ENCODE measurements at regions not wholly inside any gene's neighbourhood (a gene's known extent, or its start where the extent isn't known, plus 50 kb on each side); places are given as distances from the start of the nearest gene placed in this dataset.

DNA sequence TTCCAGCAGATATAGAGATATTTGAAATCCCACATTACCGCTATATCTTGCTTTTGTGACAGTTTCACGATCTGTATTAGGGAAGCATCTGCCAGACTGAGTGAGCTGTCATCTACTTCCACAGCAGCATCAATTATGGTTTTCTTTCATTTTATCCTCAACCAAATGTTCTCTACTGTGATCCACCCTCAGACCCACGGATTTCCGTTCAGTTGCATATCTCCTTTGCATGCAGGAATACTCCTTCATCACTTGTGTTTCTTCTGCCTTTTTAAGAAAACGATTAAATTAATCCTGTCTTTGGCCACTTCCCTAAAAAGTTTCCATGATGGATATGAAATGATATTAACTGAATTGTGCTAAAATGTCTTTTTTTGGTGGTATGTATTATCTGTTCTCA, 262.1 kb upstream of the ADGRB3 start:
- DNase-seq, result no peak

DNA sequence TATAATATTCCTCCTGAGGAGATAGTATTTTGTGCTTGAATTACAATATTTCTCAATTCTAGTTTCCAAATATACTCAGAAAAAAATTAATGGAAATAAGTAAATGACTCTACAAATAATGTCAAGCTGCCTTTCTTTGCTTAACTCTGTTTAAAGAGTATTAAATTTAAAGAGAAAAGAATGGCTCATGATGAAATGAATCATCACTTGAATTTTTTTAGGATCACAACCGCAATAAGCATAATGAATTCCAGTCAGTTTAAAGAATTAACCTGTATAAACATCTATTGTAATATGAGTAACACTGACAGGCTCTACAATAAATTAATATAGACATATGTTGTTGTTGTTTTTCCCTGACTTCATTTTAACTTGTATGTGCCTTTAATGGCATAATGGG, 266.2 kb upstream of the ADGRB3 start:
- DNase-seq, result no peak

- no peak for DNase-seq
Observed at GRCh38 chr6:68364271-68364805, 270.7 kb upstream of the ADGRB3 start.

- DNase-seq, result no peak
Observed at GRCh38 chr6:68343901-68344300, 291.2 kb upstream of the ADGRB3 start.

GRCh38 chr6:68342286-68342685, 292.8 kb upstream of the ADGRB3 start:
- DNase-seq, result no peak

GRCh38 chr6:68339488-68340131, 295.5 kb upstream of the ADGRB3 start:
- no peak for DNase-seq

- no peak for DNase-seq
Observed at GRCh38 chr6:68333442-68333841, 301.6 kb upstream of the ADGRB3 start.

GRCh38 chr6:68328156-68328555, 306.9 kb upstream of the ADGRB3 start:
- DNase-seq, result no peak

GRCh38 chr6:68326762-68327161, 308.3 kb upstream of the ADGRB3 start:
- no peak for DNase-seq

GRCh38 chr6:68317366-68317765, 317.7 kb upstream of the ADGRB3 start:
- DNase-seq, result no peak

DNA sequence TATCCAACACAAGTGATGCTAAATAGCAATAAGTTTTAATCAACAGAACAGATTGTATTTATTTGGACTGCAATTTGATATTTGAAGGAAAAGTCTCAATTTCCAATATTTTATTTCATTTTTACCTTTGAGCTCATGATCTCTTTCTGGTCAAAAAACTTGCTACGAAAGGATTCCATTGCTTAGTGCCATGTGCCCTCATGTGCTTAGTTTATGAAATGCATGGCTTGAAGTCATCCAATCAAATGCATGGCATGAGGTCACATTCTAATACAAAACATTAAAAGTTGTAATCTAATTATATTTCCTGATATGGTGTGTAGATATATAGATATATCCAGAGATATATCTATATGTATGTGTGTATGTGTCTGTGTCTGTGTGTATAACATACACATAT, 321.2 kb upstream of the ADGRB3 start:
- DNase-seq, result no peak

- DNase-seq, result no peak
Observed at GRCh38 chr6:68307301-68307700, 327.8 kb upstream of the ADGRB3 start.

DNA sequence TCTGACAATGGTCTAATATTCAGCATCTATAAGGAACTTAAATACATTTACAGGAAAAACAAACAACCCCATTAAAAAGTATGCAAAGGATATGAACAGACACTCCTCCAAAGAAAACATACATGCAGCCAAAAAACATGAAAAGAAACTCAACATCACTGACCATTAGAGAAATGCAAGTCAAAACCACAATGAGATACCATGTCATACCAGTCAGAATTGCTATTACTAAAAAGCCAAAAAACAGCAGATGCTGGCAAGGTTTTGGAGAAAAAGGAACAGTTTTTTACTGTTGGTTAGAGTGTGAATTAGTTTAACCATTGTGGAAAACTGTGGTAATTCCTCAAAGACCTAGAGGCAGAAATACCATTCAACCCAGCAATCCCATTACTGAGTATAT, 339.0 kb upstream of the ADGRB3 start:
- no peak for DNase-seq

DNA sequence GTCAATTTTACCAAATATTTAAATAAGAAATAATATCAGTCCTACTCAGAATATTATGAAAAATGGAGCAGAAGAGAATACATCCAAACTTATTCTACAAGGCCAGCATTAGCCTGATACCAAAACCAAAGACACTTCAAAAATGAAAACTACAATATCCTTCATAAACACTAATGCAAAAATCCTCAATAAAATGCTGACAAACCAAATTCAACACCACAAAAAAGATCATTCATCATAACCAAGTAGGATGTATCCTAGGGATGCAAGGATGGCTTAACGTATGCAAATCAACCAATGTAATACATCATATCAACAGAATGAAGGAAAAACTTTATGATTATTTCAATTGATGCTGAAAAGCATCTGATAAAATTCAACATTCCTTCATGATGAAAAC, 352.4 kb upstream of the ADGRB3 start:
- no peak for DNase-seq

GRCh38 chr6:68279793-68280557, 355.1 kb upstream of the ADGRB3 start:
- DNase-seq, result no peak

DNA sequence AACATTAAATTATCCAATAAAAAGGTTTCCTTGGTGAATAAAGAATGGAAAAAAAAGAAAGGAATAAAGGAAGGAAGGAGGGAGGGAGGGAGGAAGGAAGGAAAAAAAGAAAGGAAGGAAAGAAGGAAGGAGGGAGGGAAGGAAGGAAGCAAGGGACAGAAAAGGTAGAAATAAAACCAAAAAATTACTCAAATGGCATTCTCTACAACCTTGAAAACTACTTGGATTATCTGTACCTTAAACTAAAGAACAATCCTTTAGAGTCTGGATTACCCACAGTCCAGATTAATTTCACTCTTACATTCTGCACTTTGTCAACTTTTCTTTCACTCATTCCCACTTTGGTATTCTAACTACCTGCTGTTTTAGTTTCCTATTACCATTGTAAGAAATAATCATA, 361.8 kb upstream of the ADGRB3 start:
- DNase-seq, result no peak

GRCh38 chr6:68256391-68256790, 378.7 kb upstream of the ADGRB3 start:
- no peak for DNase-seq

- no peak for DNase-seq
Observed at GRCh38 chr6:68252632-68253031, 382.4 kb upstream of the ADGRB3 start.

GRCh38 chr6:68247782-68248181, 387.3 kb upstream of the ADGRB3 start:
- no peak for DNase-seq

DNA sequence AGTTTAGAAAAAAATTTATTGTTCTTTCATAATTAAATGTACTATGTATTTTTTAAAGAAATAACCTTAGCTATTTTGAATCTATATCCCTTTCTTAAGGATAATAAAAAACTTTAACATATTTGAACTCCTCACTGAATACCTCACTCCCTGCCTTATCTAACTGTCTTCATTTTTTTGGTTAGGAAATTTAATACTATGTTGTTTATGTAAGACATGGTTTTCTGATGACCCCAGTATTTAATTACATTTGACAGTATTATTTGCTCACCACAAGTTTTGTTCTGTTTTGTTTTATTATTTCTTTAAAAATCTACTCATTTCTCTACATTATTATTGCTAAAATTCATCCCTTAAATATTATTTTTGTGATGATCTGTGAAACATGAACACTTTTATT, 394.4 kb upstream of the ADGRB3 start:
- DNase-seq, result no peak

GRCh38 chr6:68239034-68239433, 396.0 kb upstream of the ADGRB3 start:
- DNase-seq, result no peak

- no peak for DNase-seq
Observed at GRCh38 chr6:68238097-68238601, 396.9 kb upstream of the ADGRB3 start.

DNA sequence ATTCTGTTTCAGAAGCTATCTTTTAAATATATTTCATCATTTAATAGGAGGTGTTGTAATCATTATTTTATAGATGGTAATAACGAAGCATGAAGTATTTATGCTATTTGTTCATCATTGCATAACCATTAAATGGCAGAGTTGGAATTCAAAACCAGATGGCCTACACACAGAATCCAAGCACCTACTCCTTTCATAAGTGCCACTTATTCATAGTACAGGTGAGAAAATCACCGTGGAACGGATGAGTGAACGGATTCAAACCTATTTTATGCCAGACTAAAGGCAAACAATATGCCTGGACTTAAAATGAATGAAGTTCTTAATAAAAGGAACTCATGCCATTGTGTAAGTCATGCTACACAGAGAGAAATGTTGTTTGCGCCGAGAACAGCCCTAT, 397.9 kb upstream of the ADGRB3 start:
- DNase-seq, result no peak

DNA sequence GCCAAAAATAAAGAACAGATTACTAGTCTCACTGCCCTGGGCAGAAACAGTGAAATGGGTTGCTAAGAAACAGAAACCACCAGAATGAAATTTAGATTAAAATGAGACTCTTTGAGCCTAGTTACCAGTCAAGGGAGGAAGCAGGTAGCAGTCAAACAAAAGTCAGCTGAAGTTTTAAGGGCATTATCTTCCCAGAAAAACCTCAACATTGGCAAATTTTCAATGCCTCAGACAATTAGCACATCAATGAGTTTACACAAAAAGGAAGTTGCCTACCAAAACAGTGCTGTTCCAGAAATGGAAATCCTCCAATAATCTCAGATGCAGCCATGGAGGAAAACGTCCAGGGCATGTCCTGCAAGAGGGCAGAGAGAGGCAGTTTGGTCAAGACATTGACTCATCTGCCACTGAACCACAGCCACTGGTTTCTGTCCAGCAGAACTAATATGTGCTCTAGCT, 399.7 kb upstream of the ADGRB3 start:
- no peak for DNase-seq
